Kasumi-1 (cell line): ENCODE measurements at regions not wholly inside any gene's neighbourhood (a gene's known extent, or its start where the extent isn't known, plus 50 kb on each side); places are given as distances from the start of the nearest gene placed in this dataset.

Experiments
- DNase-seq, 2 experiments: peaks; one replicate each; lab custom pipeline; 2025; lab: John Stamatoyannopoulos, UW

DNA sequence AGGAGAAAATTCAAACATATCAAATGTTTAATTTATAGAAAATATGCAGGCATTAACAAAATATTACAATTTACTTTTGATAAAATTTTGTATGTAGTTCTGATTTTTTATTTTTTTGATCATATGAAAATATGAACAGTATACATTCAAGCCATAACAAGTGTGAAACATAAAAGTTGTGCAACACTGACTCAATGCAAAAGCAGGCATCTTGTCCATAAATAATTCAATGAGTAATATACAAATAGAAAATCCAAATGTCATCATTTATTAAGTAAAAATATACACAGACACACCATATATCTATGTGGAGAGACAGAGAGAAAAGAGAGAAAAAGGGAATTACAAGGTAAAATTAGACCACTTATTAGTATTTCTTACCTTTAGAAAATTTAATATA lies 1183.9 kb downstream of the SLITRK1 start:
- DNase-seq, result no peak

DNA sequence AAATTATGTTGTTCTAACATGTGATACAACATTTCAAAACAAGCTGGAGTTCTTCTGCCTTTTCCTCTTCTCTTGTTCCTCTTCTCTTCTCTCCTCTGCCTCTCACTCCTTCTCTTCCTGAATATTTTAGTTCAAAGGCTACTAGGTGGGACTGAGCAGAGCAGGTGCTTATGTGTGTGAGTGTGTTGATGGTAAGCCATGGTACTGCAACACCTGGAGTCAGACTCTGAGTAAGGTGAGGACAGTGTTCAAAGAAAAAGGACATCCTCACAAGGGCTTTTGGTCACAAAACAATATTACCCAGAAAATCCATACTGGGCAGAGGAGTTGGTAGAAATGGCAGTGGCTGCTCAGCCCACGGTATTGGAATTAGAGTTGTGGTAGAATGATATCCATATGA lies 1188.7 kb downstream of the SLITRK1 start:
- DNase-seq, result no peak

DNA sequence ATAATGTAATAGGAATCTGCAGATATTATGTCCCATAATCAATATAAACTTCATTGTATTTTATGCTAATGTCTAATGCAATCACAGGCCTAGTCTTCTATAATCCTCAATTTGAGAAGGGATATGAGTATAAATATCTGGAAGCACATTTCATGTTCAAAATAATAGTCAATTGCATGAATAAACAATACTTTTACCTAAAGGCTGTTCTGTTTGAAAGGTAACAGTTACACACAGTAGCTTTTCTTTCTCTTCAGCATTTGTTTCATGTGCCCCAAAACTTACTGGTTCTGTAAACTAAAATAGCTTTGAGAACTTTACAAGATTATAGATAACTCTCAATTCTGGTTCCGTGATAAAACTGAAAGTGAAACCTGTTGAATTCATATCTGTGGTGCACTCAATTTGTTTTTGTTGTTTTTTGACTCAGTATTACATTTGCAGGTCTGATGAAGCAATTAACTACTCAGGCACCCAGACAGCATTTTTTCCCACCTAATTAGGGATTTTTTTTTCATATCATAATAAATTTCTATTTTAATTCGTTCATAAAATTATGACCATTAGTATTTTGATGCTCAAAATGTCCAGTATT lies 1193.8 kb downstream of the SLITRK1 start:
- DNase-seq, result no peak

DNA sequence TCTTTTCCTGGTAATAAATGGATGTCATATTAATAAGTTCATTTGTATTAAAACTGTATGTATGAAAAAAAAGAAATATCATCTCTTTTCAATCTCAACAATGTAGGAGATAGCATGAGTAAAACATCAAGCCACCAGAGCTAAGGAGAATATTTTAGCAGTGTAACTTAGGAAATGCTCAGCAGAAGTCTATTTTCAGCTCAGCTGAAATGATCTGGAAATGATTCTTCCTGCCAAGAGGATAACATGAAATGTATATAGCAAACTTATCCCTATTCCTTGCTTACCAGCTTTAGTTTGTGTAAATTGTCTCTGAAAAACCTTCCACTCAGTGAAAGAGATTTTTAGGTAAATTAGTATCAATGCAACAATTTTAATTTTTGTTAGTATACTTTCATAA lies 1194.4 kb downstream of the SLITRK1 start:
- DNase-seq, result no peak

DNA sequence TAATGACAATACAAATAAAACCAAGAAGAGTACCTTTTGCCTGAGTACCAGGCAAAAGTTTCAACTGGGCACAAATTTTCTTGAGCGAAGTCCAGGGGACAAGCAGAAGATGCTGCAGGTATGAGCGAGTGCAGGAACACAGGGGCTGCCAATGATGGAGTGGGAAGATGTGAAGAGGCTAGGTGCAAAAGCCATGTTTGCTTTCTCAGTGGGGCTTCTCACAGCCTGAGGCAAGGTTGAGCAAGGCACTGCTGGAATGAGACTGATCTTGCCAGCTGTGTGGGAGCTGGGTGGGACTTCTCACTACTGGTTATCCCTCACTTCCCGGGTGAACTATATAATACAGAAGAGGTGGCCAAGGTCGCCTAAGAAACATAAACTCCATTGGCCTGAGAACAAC lies 1200.7 kb downstream of the SLITRK1 start:
- DNase-seq, result no peak

DNA sequence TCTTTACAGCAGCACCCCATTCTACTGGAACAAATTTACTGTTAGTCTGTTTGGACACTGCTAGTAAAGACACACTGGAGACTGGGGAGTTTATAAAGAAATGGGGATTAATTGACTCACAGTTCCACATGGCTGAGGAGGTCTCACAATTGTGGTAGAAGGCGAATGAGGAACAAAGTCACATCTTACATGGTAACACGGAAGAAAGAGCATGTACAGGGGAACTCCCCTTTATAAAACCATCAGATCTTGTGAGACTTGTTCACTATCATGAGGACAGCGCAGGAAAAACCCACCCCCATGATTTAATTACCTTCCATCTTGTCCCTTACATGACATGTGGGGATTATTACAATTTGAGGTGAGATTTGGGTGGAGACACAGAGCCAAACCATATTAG lies 1204.2 kb downstream of the SLITRK1 start:
- no peak for DNase-seq

DNA sequence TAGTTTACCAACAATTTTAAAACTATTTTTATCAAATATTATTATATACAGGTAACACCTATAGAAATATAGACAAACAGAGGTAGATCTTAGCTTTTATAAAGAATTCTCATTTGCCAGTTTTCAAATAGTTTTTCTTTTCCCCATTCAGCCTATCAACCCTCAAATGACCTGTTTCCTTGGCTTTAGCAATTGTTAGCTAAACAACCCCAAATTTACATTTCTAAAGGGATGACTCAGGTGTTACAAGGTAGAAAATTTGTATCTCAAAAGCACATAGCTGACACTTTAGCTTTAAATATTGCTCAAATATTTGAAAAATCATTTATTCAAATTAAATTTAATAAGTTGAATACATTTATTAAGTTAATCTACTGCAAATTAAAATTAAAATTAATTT lies 1207.2 kb downstream of the SLITRK1 start:
- DNase-seq, result no peak

DNA sequence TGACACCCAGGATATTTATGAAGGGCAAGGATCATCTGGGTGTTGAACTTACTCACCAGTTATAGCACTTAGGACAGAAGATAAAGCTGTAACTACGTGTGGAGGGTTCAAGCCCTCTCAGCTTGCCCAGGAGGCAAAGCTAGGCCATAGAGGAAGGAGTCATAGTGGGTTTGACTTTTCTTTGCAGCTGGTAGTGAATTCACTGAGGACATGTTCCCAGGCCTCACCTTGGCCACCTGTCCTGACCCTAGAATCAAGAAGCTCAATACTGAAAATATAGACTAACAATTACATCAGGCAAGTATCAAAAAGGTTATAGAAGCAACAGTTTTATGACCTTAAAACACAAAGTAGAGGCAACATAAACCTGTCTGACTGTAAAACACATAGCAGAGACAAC lies 1207.7 kb downstream of the SLITRK1 start:
- DNase-seq, result no peak

DNA sequence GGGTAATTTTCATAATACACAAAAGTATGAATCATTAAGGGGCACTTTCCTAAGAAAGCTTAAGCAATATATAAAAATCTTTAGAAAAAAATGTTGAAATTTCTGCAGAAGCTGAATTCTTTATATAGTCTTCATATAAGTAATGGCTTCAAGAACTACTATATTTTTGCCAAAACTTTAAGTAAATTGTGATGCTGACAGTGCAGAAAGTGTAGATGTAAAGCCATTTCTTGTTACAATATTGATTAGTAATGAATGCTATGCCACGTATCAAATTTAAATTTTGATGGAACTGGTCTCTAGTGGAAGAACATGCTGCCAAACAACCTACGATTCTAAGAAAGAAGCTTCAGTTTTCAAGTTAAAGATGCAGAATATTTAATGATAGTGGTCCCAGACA lies 1210.0 kb downstream of the SLITRK1 start:
- no peak for DNase-seq

DNA sequence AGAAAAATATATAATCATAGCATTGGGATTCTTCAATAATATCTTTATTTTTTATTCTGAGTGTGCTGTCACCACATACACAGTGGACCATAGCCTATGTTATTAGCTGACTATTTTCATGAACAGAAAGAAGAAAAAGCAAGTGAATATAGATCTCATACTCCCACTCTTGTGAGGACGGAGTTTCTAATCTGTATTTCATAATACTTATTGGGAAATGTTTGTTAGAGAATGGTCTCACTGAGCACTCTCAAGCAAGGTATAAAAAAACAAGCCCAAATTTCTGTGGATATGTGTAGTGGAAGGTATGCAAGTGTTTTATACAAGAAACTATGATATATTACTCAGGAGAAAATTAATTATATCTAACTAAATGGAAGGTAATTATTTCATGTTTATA lies 1218.1 kb downstream of the SLITRK1 start:
- no peak for DNase-seq

DNA sequence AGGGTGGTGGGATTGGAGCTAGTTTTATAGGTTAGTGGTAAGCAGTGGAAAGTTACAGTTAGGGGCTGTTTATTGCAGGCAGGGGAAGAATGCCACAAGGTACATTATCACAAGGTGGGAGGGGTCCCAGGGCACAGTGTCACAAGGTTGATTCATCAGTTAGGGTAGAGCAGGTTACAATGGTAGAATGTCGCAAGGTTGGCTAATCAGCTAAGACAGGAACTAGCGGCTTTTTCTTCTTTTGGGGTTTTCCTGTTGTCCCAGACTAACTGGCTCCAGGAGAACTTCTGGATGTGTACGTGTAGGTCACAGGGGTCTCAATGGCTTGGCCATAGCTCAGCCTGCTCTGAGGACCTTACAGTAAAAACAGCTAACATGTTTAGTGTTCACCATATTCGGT lies 1221.1 kb downstream of the SLITRK1 start:
- no peak for DNase-seq

DNA sequence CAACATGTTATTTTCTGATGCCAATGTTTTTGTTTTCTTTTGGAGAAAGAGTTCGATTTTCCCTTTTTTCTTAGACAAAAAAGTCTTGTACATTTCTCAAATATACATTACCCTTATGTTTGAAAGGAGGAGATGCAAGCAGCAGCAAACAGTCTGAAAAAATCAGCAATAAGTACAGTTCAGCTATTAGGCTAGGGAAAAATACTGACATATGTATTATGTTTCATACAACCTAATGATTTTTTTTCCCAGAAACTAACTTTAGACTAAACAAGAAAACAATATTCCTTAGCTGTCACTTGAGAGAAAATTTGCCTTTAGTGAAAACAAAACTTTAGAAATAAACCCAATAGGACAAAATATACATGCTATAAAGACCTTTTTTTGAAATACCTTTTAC lies 1223.5 kb downstream of the SLITRK1 start:
- no peak for DNase-seq

DNA sequence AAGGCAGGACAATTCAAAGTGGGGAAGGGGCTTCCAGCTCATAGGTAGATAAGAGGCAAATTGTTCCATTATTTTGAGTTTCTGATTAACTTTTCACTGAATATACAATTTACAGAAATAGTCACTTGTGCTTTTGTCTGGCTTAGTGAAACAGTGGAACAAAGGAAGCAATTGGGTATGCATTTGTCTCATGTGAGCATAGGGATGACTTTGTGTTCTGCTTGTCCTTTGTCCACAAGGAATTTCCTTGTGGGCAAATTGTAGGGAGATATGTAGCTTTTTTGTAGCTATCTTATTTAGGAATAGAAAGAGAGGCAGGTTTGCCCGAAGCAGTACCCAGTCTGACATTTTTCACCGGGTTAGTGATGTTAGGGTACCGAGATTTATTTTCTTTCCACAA lies 1224.8 kb downstream of the SLITRK1 start:
- no peak for DNase-seq

DNA sequence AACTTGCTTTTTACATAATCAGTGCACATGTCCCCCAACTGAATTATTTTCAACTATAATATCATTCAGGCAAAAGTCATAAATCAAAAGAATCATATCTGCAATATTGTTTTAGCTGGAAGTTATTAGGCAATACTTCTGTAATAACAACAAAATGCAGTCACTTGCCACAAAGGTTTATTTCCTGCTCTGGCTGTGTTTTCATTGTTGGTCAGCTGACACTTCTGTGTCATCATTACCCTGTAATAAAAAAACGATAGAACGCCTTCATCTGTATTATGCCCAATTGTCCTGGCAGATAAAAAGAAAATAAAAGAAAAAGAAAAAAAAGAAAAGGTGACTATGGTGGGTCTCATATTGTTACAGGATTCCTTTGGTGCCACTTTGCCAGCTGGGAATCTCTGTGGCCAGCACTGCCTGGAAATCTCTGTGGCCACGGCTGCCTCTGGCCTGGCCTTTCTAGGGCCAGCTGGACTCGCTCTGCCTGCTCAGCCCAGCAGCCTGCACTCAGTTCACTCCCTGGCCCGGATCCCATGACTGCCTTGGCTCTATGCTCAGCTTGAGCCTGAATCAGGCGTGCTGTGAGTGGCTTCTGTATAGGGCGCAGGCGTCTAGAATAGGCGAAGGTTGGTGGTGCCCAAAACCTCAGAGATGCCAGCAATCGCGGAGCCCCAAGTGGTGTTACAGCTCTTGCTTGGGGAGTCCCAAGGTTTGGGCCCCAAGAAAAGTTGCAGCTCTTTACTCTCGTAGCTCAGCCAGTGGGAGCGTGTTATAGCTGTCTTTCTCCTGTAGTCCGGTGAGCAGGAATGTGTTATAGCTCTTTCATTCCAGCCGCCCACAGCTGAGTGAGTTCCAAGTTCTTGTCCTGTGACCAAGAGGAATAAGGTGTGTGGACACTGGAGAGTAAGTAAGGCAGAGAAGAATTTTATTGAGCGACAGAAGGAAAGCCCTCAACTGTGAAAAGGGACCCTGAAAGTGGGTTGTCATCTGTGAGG lies 1227.1 kb downstream of the SLITRK1 start:
- no peak for DNase-seq

DNA sequence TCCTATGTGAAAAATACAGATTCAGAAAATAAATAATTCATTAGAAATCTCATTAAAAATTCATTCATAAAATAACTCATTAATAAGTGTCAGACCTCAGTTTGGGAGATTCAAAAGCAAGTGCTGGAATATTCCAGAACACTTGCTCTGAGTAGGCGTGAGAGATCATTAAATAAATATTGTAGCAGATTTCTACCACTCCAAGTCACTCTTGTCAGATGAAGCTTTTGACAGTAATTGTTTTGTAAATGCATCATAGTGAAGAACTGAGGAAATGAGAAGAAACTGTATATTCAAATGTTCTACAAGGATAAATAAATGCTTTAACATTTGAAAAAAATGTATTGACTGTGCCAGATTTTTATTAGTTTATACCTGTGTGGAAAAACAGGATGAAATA lies 1228.1 kb downstream of the SLITRK1 start:
- DNase-seq, result no peak

DNA sequence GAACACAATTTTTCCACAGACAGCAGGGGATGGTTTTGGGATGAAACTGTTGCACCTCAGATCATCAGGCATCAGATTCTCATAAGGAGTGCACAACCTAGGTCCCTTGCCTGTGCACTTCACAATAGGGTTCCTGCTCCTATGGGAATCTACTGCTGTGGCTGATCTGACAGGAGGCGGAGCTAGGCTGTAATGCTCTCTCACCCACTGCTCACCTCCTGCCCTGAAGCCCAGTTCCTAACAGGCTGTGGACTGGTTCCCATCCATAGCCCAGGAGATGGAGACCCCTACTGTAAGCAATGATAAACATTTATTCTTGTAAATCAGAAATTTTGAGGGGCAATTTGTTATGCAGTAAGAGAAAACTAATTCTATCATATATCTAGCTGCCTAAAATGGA lies 1234.7 kb downstream of the SLITRK1 start:
- DNase-seq, result no peak

DNA sequence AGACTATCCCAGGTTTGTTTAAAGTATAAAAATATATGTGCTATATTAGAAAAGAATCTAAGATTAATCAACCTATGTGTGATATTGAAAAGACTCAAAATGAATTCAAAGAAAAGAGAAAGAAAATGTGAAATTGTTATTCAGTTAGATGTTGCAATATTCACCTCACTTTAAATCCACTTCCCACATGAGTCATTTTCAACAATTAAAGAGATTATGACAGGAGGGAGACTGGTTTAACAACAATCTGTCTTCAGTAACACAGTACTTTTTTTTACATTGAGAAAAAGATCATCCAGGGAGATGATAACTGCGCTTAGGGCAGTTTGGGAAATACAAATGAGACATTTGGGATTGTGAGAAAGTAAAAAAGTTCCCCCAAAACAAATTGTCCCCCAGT lies 1246.2 kb downstream of the SLITRK1 start:
- peak in 1 of 2 experiments; percentile 9 for DNase-seq

DNA sequence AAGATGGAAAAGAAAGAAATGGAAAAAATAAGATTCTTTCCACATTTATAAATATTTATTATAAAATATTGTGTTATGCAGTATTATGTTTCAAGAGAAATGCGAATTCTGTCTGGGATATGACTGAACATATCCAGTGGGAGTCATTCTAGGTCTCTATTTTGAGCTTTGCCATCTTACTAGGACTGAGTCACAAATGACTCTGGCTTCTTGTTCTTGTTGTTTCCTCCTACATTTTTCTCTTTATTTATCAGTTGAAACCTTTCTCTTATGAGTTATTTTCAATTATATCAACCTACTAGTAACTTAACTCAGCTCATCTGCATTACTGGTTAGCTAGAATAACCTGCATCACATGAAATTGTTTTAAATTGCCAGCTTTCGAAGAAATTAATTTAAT lies 1247.3 kb downstream of the SLITRK1 start:
- DNase-seq, result no peak

DNA sequence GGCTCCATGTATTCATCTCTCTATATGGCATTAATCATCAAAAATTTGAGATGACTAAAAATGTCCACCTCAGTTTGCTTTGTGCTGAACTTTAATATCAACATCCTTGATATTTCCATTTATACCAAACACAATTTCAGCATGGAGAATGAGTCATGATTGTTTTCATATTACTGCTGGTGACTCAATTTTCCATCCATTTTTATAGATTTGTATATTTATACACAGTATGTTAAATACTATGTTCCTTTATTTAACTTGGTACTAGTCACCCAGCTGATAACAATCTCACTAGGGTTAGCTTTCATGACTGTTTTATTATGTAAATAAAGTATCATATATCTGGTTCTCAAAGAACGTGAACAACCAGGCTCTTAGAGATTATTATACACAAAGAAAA lies 1255.1 kb downstream of the SLITRK1 start:
- DNase-seq, result no peak

DNA sequence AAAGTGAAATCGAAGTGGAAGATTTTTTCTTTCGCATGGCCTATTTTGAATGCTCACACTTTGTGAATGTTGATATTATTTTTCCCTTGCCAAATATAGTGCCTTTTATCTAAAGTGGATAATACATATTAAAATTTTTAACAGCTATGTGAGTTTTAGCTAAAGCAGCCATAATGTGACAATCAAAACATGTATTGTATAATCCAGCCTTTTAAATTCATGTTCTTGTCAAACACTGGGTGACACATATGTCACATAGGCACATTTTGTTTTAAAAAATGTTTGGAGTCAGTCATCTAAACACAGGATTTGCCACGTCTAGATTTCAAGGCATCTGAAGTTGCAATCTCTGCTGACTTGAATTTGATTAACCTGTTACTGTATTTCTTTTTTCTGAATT lies 1256.6 kb downstream of the SLITRK1 start:
- DNase-seq, result no peak

DNA sequence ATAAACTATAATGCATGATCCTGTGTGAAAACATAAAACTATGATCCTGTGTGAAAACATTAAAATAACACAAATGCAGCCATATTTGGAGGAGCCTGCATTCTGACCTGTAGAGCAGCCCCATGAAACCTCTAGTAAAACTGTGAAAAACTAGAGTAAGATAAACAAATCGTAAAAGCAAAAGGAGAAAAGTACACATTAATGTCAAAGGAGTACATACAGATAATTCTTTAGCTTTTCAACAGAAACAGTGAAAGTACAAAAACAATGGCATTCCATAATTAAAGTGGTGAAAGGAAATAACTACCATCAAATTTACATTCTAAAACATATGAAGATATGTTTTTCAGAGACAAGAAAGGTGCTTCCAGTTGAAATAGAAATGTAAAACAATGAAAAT lies 1267.2 kb downstream of the SLITRK1 start:
- no peak for DNase-seq

DNA sequence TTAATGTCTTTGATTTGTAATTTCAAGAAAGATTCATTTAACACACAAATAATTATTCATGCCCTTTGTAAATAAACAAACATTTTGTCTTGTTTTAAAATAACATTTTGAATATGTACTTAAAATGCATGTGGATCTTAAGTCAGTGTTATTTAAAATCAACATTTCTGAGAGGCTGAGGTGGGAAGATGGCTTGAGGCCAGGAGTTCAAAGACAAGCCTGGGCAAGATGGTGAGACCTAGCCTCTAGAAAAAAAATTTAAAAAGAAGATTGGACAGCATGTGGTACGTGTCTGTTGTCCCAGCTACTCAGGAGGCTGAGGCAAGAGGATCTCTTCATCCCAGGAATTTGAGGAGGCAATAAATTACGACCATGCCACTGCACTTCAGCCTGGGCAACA lies 1268.2 kb downstream of the SLITRK1 start:
- DNase-seq, result no peak

DNA sequence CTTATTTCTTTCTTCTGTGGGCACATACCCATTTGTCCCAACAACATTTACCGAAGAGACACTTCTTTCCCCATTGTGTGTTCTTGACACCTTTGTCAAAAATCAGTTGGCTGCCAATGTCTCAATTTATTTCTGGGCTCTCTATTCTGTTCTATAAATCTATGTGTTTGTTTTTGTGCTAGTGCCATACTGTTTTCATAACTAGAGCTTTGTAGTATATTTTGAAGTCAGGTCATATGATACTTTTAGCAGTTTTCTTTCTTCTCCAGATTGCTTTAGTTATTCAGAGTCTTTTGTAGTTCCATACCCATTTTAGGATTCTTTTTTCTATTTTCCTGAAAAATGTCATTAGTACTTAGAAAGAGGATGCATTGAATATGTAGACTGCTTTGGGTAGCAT lies 1276.3 kb downstream of the SLITRK1 start:
- no peak for DNase-seq

DNA sequence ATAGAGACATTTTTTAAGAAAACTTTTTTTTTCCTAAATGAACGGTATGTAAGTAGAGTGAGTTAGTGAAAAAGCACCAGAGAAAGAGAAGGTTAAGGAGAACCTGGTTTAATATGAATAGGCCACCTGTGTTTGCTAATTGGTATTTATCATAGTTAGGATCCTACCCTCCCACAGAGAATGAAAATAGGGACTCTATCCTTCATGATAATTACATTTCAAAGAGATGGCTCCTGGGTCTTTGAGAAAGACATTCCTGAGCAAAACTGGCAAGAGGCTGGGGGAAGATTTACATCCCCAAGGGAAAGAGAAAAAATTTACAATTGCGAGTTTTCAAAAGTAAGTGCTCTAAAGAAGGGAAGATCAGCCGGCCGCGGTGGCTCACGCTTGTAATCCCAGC lies 1284.5 kb downstream of the SLITRK1 start:
- DNase-seq, result no peak
